GM12878 (cell line): ENCODE measurements at regions not wholly inside any gene's neighbourhood (a gene's known extent, or its start where the extent isn't known, plus 50 kb on each side); places are given as distances from the start of the nearest gene placed in this dataset.

Experiments used
- ATAC-seq: fragments of 200-7000 bp; cut with Tn5 transposase; 3 replicates; pipeline ENCODE4 v1.9.1; 2020; ENCODE audit warnings: mild to moderate bottlenecking, moderate library complexity
- BruUV-seq: library from RNA; stranded (reverse); fragments of 400-500 nt; replicated peaks from 2 replicates; lab custom pipeline; 2021; lab: Mats Ljungman, UMichigan
- CTCF ChIA-PET: fragments of 300-600 bp; sonication (Branson Sonifier 250); formaldehyde crosslinking; extraction: SDS; loops from one replicate; lab custom pipeline; 2021; ENCODE audit warnings: inconsistent platforms; lab: Yijun Ruan, JAX
- POLR2A ChIA-PET: fragments of 350-600 bp; formaldehyde crosslinking; extraction: SDS; loops from one replicate; lab custom pipeline; 2021; ENCODE audit warnings: inconsistent platforms; lab: Charles Lee
- RAD21 ChIA-PET: fragments of 300-600 bp; sonication (Branson Sonifier 250); formaldehyde crosslinking; loops from one replicate; lab custom pipeline; 2023; ENCODE audit warnings: antibody characterized with exemption; ENCODE audit not compliant: unreplicated experiment; lab: Charles Lee
- SMC1A ChIA-PET: fragments of 300-600 bp; sonication (Branson Sonifier 250); formaldehyde crosslinking; loops from one replicate; lab custom pipeline; 2023; ENCODE audit not compliant: unreplicated experiment, uncharacterized antibody; lab: Charles Lee
- DNase-seq: peaks from one replicate; pipeline ENCODE4 v3.0.0-alpha.2; 2011; ENCODE audit warnings: low read depth, low spot score
- FAIRE-seq: peaks from 3 replicates; lab custom pipeline; 2011; peaks lifted over from hg19 to GRCh38; lab: Jason Lieb, UNC
- H2AFZ ChIP-seq: 2 replicates; pipeline ENCODE4 v1.6.0; 2011; ENCODE audit warnings: low read depth, low read length, control low read depth; ENCODE audit not compliant: control insufficient read depth
- H3K27ac ChIP-seq: 2 replicates; pipeline ENCODE4 v1.5.1; 2011; ENCODE audit warnings: control low read depth; ENCODE audit not compliant: control insufficient read depth, insufficient read depth
- H3K27me3 ChIP-seq, 2 experiments: replicated peaks in 1 of 2; 2 replicates each; pipeline versions ENCODE4 v1.6.0 to v1.6.1; 2011; ENCODE audit warnings: low read length in 1 of 2; ENCODE audit not compliant: control insufficient read depth in 2 of 2, insufficient read depth in 2 of 2
- H3K36me3 ChIP-seq, 2 experiments: 2 replicates each; pipeline ENCODE4 v1.5.1; 2011; ENCODE audit warnings: low read length in 1 of 2; ENCODE audit not compliant: control insufficient read depth in 2 of 2, insufficient read depth in 2 of 2
- H3K4me1 ChIP-seq: 2 replicates; pipeline ENCODE4 v1.6.1; 2011; ENCODE audit warnings: mild to moderate bottlenecking, low read length, moderate library complexity, mixed read lengths; ENCODE audit not compliant: control insufficient read depth, insufficient read depth
- H3K4me2 ChIP-seq: 2 replicates; pipeline ENCODE4 v1.6.0; 2011; ENCODE audit warnings: control low read depth; ENCODE audit not compliant: control insufficient read depth, insufficient read depth
- H3K4me3 ChIP-seq: fragments of 200-600 bp; sonication (generic); 2 replicates; pipeline ENCODE4 v1.5.1; 2016
- H3K79me2 ChIP-seq: 2 replicates; pipeline ENCODE4 v1.6.0; 2011; ENCODE audit warnings: low read length; ENCODE audit not compliant: control insufficient read depth, insufficient read depth
- H3K9ac ChIP-seq: 2 replicates; pipeline ENCODE4 v1.8.0; 2011; ENCODE audit warnings: low read length, control low read depth, mixed read lengths; ENCODE audit not compliant: control insufficient read depth, insufficient read depth
- H3K9me3 ChIP-seq: replicated peaks from 3 replicates; pipeline ENCODE4 v1.5.1; 2011; ENCODE audit warnings: mild to moderate bottlenecking, low read length; ENCODE audit not compliant: control insufficient read depth, insufficient read depth
- H4K20me1 ChIP-seq: 2 replicates; pipeline ENCODE4 v1.6.0; 2011; ENCODE audit not compliant: control insufficient read depth, insufficient read depth
- CEBPB ChIP-seq, 2 experiments: fragments of 150-350 bp in 1 of 2; IDR thresholded peaks; 2 replicates each; pipeline ENCODE4 v1.6.1; 2012 to 2014; ENCODE audit warnings: low read depth in 2 of 2, low read length in 2 of 2, borderline replicate concordance in 1 of 2, inconsistent platforms in 1 of 2
- CHD4 ChIP-seq: fragments of 200-600 bp; sonication (generic); IDR thresholded peaks from 2 replicates; pipeline ENCODE4 v1.6.1; 2016; ENCODE audit warnings: mild to moderate bottlenecking
- ESRRA ChIP-seq: IDR thresholded peaks from 2 replicates; pipeline ENCODE4 v1.6.1; 2012; ENCODE audit warnings: mild to moderate bottlenecking, low read length, improper control_type of control experiment
- FOXK2 ChIP-seq: fragments of 450-650 bp; IDR thresholded peaks from 2 replicates; pipeline ENCODE4 v1.6.1; 2017; ENCODE audit warnings: mild to moderate bottlenecking, moderate library complexity
- KAT2A ChIP-seq: conservative IDR thresholded peaks from 2 replicates; pipeline ENCODE4 v1.6.1; 2011; ENCODE audit warnings: low read depth, low read length; ENCODE audit not compliant: control insufficient read depth
- MEF2A ChIP-seq: IDR thresholded peaks from 2 replicates; pipeline ENCODE4 v1.6.1; 2011; ENCODE audit warnings: low read depth, mild to moderate bottlenecking, low read length, moderate library complexity; ENCODE audit not compliant: insufficient read depth
- MTA2 ChIP-seq: fragments of 450-650 bp; IDR thresholded peaks from 2 replicates; pipeline ENCODE4 v1.6.1; 2016; ENCODE audit warnings: low read depth, mild to moderate bottlenecking, moderate library complexity
- NBN ChIP-seq: fragments of 450-650 bp; IDR thresholded peaks from 2 replicates; pipeline ENCODE4 v1.6.1; 2016
- NFYA ChIP-seq: IDR thresholded peaks from 2 replicates; pipeline ENCODE4 v1.6.1; 2011; ENCODE audit warnings: low read depth, mild to moderate bottlenecking, low read length, improper control_type of control experiment, borderline replicate concordance
- PML ChIP-seq: IDR thresholded peaks from 2 replicates; pipeline ENCODE4 v1.6.1; 2012; ENCODE audit warnings: low read length, inconsistent platforms
- RAD21 ChIP-seq: IDR thresholded peaks from 2 replicates; pipeline ENCODE4 v1.6.1; 2011; ENCODE audit warnings: mild to moderate bottlenecking, low read depth, low read length, moderate library complexity; ENCODE audit not compliant: insufficient read depth
- SIN3A ChIP-seq: IDR thresholded peaks from 2 replicates; pipeline ENCODE4 v1.6.1; 2012; ENCODE audit warnings: low read depth, low read length, improper control_type of control experiment
- SREBF2 ChIP-seq: IDR thresholded peaks from 2 replicates; pipeline ENCODE4 v1.6.1; 2012; ENCODE audit warnings: mild to moderate bottlenecking, low read length
- SUZ12 ChIP-seq: fragments of 200-600 bp; sonication (generic); IDR thresholded peaks from one replicate; pipeline ENCODE4 v1.6.1; 2018; ENCODE audit warnings: antibody characterized with exemption, mild to moderate bottlenecking; ENCODE audit not compliant: unreplicated experiment
- WGBS: methylation state at CpG from one replicate; pipeline ENCODE4 v1.1.6; 2016; ENCODE audit warnings: low lambda C conversion rate; ENCODE audit not compliant: insufficient replicate concordance, insufficient coverage; ENCODE audit errors: missing lambda C conversion rate; 5-methylcytosine and 5-hydroxymethylcytosine counted together
- in situ Hi-C: fragments of 300-500 bp; cut with MboI; formaldehyde crosslinking; loops from 9 replicates; pipeline ENCODE4 v1.14.3; 2018; ENCODE audit warnings: mixed read lengths
- intact Hi-C: fragments of 100-400 bp; cut with micrococcal nuclease; formaldehyde crosslinking; loops from one replicate; pipeline ENCODE4 v1.14.2; 2022; ENCODE audit not compliant: unreplicated experiment
- TF ChIP-seq, protein P1 (sequence below): fragments of 450-650 bp; IDR thresholded peaks from 2 replicates; pipeline ENCODE4 v1.6.1; 2018; ENCODE audit warnings: mild to moderate bottlenecking, low read depth, moderate library complexity; ENCODE audit not compliant: partially characterized antibody
- TF ChIP-seq, protein P2 (sequence below): fragments of 450-650 bp; IDR thresholded peaks from 2 replicates; pipeline ENCODE4 v1.6.1; 2016; ENCODE audit warnings: mild to moderate bottlenecking
- TF ChIP-seq, protein P3 (sequence below): IDR thresholded peaks from 2 replicates; pipeline ENCODE4 v1.6.1; 2012; ENCODE audit warnings: low read length, inconsistent platforms
- TF ChIP-seq, protein P4 (sequence below): IDR thresholded peaks from 2 replicates; pipeline ENCODE4 v1.6.1; 2012; ENCODE audit warnings: low read depth, low read length, improper control_type of control experiment
- TF ChIP-seq, protein P5 (sequence below): IDR thresholded peaks from 2 replicates; pipeline ENCODE4 v1.6.1; 2011; ENCODE audit warnings: low read depth, mild to moderate bottlenecking, low read length, moderate library complexity, borderline replicate concordance; ENCODE audit errors: extremely low read depth

DNA sequence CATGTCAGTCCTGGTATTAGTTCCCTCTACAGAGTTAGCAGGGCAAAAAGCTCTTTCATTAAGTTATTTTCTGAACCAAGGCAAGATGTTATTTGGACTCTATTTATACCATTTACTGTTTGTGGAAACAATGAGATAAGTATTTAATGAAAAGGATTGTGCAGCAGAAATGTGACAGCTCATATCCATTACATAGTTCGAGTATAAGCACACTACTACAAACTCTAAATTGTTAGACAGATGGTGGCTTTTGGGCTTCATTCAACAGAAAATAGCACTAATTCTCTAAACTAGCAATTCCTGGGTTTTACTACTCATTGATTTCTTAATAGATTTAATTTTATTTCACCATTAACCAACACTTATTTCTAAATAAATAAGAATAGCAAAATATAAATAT, 95.2 kb upstream of the ANK2 start (continued):
- TF ChIP-seq PML = no peak
- no peak for TF ChIP-seq RAD21
- no peak for TF ChIP-seq SIN3A
- TF ChIP-seq MEF2A = no peak
- no peak for TF ChIP-seq NFYA

DNA sequence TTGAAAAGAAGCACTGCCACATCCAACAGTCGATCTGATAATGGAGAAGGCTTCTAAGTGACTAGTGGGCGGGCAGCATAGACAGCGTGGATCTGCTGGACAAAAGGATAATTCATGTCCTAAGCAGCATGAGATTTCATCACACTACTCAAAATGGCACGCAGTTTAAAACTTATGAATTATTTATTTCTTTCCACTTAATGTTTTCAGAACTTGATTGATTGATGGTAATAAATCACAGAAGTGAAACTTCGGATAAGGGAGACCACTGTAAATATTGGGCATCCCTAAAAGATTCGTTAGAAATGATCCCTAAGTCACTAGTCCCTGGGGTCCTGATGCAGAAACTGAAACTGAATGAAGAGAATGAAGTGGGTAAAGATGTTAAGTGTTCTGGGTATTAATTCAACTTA, 93.0 kb upstream of the ANK2 start:
- 75% methylated on average over 6 of the region's 6 CpGs for WGBS
- no peaks in the 10 kb centered on the region for H4K20me1 ChIP-seq
- POLR2A ChIA-PET = no interaction called here
- no peak overlapping the region for H2AFZ ChIP-seq
- no peak for DNase-seq
- H3K27me3 ChIP-seq = no peaks in the 10 kb centered on the region
- intact Hi-C loops (no loop called here), in situ Hi-C loops (no loop called here)
- H3K27ac ChIP-seq = no peak overlapping the region
- CTCF ChIA-PET = no interaction called here
- no peak overlapping the region for H3K4me3 ChIP-seq
- SMC1A ChIA-PET = no interaction called here
- no peaks in the 10 kb centered on the region for H3K36me3 ChIP-seq
- no peaks in the 10 kb centered on the region for H3K79me2 ChIP-seq
- ATAC-seq = no peak
- no peak overlapping the region for H3K9ac ChIP-seq
- FAIRE-seq = no peak
- H3K4me1 ChIP-seq = no peaks in the 10 kb centered on the region
- RAD21 ChIA-PET = no interaction called here
- no TSS peak for BruUV-seq
- H3K9me3 ChIP-seq = no peaks in the 10 kb centered on the region
- no peak overlapping the region for H3K4me2 ChIP-seq
- TF ChIP-seq CHD4 = no peak
- no peak for TF ChIP-seq NBN
- TF ChIP-seq ESRRA = no peak
- TF ChIP-seq SREBF2 = no peak
- TF ChIP-seq, protein P1, sequence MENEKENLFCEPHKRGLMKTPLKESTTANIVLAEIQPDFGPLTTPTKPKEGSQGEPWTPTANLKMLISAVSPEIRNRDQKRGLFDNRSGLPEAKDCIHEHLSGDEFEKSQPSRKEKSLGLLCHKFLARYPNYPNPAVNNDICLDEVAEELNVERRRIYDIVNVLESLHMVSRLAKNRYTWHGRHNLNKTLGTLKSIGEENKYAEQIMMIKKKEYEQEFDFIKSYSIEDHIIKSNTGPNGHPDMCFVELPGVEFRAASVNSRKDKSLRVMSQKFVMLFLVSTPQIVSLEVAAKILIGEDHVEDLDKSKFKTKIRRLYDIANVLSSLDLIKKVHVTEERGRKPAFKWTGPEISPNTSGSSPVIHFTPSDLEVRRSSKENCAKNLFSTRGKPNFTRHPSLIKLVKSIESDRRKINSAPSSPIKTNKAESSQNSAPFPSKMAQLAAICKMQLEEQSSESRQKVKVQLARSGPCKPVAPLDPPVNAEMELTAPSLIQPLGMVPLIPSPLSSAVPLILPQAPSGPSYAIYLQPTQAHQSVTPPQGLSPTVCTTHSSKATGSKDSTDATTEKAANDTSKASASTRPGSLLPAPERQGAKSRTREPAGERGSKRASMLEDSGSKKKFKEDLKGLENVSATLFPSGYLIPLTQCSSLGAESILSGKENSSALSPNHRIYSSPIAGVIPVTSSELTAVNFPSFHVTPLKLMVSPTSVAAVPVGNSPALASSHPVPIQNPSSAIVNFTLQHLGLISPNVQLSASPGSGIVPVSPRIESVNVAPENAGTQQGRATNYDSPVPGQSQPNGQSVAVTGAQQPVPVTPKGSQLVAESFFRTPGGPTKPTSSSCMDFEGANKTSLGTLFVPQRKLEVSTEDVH = no peak
- no peak for TF ChIP-seq KAT2A
- TF ChIP-seq FOXK2 = no peak
- TF ChIP-seq, protein P2, sequence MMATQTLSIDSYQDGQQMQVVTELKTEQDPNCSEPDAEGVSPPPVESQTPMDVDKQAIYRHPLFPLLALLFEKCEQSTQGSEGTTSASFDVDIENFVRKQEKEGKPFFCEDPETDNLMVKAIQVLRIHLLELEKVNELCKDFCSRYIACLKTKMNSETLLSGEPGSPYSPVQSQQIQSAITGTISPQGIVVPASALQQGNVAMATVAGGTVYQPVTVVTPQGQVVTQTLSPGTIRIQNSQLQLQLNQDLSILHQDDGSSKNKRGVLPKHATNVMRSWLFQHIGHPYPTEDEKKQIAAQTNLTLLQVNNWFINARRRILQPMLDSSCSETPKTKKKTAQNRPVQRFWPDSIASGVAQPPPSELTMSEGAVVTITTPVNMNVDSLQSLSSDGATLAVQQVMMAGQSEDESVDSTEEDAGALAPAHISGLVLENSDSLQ = no peak
- TF ChIP-seq, protein P3, sequence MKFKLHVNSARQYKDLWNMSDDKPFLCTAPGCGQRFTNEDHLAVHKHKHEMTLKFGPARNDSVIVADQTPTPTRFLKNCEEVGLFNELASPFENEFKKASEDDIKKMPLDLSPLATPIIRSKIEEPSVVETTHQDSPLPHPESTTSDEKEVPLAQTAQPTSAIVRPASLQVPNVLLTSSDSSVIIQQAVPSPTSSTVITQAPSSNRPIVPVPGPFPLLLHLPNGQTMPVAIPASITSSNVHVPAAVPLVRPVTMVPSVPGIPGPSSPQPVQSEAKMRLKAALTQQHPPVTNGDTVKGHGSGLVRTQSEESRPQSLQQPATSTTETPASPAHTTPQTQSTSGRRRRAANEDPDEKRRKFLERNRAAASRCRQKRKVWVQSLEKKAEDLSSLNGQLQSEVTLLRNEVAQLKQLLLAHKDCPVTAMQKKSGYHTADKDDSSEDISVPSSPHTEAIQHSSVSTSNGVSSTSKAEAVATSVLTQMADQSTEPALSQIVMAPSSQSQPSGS = no peak
- TF ChIP-seq, protein P4, sequence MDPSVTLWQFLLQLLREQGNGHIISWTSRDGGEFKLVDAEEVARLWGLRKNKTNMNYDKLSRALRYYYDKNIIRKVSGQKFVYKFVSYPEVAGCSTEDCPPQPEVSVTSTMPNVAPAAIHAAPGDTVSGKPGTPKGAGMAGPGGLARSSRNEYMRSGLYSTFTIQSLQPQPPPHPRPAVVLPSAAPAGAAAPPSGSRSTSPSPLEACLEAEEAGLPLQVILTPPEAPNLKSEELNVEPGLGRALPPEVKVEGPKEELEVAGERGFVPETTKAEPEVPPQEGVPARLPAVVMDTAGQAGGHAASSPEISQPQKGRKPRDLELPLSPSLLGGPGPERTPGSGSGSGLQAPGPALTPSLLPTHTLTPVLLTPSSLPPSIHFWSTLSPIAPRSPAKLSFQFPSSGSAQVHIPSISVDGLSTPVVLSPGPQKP = no peak
- TF ChIP-seq, protein P5, sequence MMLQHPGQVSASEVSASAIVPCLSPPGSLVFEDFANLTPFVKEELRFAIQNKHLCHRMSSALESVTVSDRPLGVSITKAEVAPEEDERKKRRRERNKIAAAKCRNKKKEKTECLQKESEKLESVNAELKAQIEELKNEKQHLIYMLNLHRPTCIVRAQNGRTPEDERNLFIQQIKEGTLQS = no peak
- no peak for TF ChIP-seq MTA2
- TF ChIP-seq SUZ12 = no peak
- TF ChIP-seq CEBPB (IDR thresholded peaks at IDR 0.05; ENCODE audit: borderline replicate concordance in 1 of 2, low read depth in 2 of 2, low read length in 2 of 2) = no peak
